HG03060 (cell line): ENCODE measurements at regions not wholly inside any gene's neighbourhood (a gene's known extent, or its start where the extent isn't known, plus 50 kb on each side); places are given as distances from the start of the nearest gene placed in this dataset.
"Not testable (repeated sequence)": the region's sequence is repeated elsewhere in the genome, so short reads cannot be mapped to it uniquely, and the experiment has no call there.

ENCODE experiments used
- ATAC-seq: cut with Tn5 transposase; IDR thresholded peaks from one replicate; pipeline ENCODE4 v1.9.1; 2021; ENCODE audit warnings: low read depth, moderate number of reproducible peaks; ENCODE audit not compliant: unreplicated experiment

DNA sequence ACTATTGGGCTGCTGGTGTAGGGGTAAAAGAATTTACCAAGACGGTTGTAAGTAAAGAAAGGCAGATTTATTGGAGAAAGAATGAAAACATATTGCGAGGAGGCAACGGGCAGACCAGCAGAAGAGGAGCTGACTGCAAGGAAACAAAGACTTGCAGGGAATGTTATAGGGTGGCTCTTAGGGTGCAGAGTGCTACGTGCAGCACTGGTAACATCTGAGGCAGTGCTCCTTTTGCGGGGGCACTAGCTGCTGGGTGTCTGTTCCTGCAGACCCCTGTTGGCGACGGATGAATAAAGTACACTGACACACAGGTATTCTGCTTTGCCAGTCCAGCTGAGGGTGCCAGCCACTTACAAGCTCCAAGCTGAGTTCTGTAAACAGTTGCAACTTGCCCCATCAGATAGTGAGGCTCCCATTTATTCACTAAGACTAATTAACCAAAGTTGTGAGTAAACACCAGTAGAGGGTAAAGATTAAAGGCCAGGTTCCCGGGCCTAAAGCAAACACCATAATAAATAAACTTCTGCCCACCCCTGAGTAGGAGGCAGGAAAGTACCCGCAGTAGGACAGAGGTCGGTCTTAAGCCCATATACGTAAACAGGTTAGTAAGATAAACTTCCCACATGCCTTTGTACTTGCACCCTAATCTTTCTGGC lies 140.2 kb upstream of the KCNK1 start:
- ATAC-seq, result no peak

DNA sequence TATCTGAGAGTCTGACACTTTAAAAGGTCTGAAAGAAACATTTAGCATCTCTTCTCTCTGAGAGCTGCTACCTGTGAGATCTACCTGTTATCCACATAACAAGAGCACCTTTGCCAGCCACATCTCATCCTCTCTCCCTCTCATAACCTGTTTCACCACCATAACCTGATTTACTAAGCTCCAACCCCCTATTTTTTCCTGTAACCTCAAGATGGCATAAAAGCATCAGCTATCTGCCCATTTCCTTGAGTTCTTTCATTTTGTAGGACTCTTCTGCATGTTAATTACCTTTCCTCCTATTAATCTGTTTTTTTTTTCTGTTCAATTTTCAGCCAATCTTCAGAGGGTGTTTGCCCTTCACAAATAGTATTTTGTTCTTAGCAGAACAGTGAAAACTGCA lies 136.5 kb upstream of the KCNK1 start:
- ATAC-seq, result no peak

DNA sequence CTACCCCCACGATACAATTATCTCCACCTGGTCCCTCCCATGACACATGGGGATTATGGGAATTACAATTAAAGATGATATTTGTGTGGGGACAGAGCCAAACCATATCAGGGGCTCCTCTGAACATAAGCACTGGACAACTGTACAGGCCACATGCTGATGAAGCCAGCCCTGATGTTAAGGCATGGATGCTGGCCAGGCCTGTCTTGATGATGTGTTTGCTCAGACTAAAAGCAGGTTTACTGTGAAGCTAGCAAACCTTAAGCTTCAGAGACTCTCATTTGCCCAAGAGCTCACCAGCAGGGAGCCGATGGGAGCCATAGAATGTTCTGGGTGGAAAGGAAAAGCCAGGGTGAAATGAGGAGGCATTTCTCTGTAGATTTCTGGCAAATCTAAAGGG lies 135.3 kb upstream of the KCNK1 start:
- ATAC-seq, result no peak

DNA sequence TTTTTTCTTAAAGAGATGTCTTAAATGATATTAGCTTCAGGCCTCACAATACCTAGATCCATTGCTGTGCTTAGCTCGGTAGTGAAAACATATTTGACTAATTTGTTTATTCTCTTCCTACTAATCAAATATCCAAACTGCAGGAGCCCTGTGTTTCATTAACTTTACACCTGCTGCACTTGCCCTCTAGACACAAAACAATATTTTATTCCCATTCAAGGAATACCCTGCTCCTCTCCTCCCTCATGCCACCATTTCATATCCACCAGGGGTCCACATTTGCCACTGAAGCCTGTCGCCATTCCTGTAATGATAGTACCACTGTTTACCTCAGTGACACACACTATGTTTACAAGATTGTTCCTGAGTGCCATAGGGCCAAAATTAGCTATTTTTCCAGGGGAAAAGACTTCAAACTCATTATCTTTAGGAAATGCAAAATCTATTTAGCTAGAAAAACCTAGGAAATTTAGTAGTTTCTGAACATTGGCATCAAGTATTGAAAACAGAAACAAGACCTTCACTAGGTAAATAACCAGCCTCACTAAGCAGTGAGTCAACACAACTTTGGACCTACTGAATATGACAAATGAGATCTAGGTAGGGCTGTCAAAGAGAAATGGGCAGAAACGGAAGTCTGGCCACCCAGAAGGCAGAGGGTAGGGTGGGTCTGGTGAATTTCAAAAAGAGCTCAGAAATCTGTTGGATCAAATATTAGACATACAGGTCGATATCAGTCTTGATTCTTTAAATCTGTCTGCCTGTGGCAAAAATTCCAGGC lies 134.6 kb upstream of the KCNK1 start:
- ATAC-seq, result no peak

DNA sequence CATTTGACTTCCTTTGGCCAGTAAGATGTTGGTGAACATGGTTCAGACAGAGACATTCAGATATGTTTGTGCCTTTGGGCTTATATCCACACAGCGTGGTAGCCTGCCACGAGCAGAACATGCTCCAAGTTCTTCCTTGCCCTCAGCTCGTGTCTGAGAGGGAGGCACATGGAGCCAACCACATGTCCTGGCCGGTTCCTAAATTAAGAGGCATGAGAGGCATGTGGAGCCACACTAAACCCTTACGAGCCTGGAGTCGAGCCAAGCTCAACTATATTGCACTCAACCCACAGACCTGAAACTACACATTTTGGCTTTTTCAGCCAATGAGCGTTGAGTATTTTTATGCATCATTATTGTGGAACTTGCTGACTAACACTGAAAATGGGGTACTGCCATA lies 133.7 kb upstream of the KCNK1 start:
- no peak for ATAC-seq

DNA sequence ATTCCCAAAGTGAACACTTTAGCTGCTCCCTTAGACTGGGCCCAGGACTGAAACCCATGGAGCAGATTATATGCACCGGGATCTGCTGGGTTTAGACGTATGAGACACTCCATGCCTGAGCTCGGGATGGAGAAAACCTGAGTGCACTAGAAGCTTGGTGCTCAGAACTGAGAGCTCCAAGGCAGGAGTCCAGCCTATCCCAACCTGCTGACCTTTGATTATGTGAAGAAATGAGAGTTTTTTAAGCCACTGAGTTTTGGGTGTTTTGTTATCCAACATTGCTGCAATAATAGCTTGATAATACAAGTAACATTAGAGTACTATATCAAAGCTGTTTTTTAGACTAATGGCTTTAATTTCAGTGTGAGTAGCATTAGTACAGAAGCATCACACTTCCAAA lies 131.5 kb upstream of the KCNK1 start:
- no peak for ATAC-seq

DNA sequence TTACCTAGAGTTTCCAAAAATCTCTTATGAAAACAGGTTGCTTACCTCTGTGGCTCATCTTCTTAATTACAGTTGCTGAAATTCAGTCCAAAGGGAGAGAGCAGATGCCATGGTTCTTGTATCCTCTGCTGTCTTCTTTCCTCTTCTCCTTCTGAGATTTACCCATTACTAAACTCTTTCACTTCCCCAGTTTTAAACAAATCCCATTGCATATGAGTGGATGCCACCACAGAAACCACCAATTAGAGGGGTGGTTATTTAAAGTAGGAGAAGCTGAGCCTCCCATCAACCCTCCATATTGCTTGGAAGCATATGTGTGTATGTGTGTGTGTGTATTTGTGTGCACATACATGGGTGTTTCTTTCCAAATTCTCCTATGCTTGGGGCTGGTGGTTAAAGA lies 128.5 kb upstream of the KCNK1 start:
- no peak for ATAC-seq

DNA sequence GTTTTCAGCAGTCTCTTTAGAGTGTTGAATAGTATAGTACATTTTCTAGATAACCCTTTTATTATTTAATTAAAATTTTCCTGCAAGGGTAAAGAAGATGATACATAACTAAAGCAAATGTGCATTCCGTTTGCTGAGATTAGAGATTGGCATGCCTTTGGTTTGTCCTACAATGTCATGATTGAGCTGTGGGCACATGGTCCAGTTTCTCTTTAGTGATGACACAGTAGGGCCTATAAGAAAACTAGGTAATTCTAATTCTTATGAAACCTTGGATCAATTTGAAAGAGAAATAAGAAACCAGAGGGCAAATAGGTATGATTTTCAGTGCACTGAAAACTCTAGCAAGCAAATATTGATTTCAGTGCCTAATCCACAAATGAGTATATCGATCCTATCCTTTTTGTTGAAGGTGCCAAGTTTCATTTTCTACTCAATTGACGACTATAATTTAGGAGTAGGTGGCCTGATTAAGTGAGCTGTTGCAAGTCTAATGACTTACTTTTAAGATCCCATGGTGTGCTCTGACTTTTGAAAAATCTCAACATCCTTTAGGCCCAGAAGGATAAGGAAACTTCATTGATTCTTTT lies 128.0 kb upstream of the KCNK1 start:
- ATAC-seq, result no peak

DNA sequence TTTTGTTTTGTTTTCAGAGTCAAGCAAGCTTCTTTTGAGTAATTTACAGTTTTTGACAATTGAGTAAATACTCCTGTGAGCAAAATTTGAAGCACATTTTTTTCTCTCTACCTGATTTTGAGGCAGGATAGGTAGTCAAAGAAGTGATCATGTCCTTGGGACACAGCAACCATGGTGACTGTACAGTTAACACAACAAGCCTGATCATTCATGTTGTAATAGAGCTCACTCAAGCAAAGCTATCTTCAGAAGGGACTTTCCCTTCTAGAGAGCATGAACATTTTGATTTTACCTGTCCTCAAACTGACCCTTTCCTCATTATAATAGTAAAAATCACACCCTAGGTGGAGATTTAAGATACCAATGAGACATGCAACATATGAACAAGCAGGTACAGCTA lies 126.5 kb upstream of the KCNK1 start:
- no peak for ATAC-seq

DNA sequence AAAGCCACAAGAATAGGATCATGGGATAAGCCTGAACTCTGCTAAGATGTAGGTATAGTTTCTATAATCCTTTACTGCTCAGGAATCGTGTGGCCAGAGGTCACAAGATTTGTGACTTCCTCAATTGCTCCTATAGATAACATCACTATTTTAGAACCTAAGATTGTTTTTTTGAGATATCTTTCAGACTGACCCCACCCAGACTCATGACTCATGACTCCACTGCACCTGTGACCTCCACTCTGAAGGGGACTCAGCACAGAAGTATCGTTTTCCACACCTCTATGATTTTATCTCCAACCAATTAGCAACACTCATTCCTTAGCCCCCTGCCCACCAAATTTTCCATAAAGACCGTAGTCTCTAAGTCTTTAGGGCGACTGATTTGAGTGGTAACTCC lies 124.5 kb upstream of the KCNK1 start:
- ATAC-seq, result no peak

DNA sequence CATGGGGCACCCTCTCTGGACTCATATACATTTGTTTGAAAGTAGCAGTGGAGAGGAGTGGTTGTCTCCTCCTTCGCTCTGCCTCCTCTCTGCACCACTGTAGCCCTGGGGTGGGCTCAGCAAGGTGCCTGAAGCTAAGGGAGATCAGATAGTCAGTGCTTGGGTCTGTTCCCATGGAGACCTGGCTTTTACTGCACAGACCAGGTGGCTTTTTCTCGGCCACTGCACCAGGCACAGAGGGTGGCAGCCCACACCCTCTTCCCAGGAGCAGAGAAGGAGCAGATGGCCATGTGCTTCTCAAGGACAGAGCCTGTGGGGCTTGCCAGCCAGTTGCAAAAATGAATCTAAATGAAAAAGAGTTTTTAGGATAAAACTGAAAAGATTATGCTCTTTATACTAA lies 123.4 kb upstream of the KCNK1 start:
- no peak for ATAC-seq

DNA sequence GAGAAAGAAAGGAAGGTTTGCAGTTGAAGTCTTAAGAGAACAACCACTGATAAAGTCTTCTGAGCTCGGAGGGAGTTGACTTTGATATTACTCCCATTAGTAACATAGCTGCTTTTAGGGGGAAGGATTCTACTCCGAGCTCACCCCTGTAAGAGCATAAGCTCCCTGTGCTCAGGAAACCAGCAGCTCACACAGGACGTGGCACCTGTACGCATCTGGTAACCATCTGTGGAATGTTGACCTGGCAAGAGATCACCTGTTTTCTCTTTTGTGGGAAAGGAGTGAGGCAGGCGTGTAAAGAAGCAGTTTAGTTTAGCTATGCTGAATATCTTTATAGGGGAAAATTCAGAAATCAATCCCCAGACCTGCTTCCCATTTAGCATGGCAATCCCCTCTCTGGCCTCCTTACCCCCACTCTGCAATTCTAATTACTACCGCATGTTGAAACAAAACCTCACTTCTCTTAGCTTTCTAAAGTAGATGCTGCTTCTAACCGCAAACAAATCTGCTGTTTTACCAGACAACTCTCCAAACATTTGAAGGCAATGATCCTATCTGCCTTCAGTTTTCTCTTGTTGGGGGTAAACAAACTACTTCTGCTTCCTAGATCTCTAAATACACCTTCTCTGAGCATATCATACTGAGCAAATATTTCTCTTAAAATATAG lies 121.8 kb upstream of the KCNK1 start:
- ATAC-seq, result no peak

DNA sequence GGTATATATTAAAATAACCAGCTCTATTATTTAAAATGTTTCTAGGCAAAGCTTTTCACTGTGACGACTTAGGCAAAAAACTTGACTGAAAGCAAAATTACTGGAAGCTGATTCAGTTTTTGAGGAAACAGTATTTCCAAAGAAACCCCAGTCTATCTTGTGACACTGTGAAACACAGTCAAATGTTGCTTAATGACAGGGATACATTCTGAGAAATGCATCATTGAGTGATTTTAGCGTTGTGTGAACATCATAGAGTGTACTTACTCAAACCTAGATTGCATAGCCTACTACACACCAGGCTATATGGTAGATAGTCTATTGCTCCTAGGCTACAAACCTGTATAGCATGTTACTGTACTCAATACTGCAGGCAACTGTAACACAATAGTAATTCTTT lies 116.9 kb upstream of the KCNK1 start:
- ATAC-seq, result no peak

DNA sequence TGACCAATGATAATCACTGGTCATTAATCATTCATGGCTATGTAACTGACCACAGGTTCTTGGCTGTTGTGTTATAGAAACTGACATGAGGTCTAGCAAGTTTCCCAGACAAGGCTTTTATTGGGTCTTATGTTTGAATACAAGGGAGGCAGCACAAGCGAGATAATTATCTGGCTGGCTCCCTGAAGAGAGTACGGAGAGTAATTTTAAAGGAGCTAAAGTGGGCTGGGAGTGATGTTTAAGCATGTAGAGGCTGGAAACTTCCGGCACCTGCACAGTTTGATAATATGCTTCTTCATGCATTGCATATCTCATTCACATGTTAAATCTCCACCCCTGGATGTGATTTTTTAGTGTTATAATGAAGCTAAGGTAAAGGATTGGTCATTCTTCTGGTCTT lies 116.2 kb upstream of the KCNK1 start:
- no peak for ATAC-seq

DNA sequence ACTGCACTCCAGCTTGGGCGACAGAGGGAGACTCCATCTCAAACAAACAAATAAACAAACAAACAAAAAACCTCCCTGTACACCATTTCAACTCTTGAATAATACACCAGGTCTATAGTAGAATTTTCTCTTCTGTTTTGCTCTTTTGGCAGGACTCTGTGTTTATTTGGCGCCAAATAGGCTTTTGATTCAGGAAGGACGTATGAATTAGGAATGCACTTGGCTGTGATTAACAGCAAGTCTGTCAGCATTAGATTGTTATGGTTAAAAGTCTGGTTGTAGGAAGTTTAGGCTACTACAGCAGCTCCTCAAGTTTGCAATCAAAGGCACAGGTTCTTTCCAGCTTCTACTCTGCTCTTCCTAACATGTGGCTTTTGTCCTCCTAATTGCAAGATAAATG lies 113.8 kb upstream of the KCNK1 start:
- ATAC-seq, result no peak

DNA sequence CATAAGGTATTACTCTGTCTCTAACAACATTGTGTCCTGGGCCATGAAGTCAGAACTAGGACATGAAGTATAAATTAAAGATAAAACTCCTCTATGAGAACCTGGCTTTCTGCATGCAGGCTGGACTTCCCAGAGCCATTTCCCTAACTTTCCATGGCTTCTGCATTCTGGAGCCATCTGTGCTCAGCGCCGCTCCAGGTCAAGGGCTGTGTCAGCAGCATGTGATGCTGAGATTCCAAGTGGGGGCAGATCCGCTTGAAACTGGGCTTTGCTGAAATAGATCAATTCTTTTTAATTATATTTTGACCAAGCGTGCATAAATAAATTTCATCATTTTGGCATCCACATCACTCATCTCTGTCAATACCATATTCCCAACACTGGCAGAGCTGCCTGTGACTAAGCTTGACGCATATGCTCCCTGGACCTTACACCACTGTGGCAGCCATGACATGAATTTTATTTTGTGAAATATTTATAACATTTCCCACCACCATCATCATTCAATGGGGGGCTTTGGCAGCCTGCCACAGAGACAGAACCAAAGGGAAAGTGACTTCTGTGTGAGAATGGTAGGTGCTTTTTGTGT lies 110.4 kb upstream of the KCNK1 start:
- ATAC-seq, result no peak

DNA sequence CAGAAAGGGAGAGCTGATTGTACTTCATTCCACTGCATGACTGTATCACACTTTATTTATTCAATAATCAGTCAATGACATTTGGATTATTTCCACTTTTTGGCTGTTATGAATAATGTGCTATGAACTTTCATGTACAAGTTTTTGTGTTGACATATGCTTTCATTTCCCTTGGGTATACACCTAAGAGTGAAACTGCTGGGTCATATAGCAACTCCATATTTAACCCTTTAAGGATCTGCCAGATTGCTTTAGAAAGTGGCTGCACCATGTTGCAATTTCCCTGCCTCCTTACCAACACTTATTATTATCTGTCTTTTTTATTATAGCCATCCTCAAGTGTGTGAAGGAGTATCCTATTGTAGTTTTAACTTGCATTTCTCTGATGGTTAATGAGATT lies 108.8 kb upstream of the KCNK1 start:
- ATAC-seq, result no peak

DNA sequence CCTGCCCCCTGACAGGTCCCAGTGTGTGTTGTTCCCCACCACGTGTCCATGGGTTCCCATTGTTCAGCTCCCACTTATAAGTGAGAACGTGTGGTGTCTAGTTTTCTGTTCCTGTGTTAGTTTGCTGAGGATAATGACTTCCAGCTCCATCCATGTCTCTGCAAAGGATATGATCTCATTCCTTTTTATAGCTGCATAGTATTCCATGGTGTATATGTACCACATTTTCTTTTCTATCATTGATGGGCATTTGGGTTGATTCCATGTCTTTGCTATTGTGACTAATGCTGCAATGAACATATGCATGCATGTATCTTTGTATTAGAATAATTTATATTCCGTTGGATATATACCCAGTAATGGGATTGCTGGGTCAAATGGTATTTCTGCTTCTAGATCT lies 108.0 kb upstream of the KCNK1 start:
- ATAC-seq, result not testable (repeated sequence)

DNA sequence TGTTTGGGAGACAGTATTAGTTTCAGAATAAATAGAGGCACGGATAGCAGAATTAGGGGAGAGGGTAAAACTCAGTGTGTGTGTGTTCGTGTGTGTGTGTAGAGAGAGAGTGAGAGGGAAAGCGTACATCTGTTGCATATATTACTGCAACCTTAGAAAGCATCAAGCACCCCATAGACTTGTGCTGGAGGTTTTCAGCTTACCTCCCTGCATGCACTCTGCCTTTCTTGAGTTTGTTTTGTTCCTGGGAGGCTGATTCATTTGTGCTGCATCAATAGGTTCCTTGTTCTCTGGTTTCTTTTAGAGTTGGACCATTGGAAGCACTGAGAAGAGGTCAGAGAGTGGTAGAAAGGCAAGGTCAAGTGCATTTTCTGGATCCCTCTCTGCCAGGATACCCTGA lies 104.4 kb upstream of the KCNK1 start:
- no peak for ATAC-seq

DNA sequence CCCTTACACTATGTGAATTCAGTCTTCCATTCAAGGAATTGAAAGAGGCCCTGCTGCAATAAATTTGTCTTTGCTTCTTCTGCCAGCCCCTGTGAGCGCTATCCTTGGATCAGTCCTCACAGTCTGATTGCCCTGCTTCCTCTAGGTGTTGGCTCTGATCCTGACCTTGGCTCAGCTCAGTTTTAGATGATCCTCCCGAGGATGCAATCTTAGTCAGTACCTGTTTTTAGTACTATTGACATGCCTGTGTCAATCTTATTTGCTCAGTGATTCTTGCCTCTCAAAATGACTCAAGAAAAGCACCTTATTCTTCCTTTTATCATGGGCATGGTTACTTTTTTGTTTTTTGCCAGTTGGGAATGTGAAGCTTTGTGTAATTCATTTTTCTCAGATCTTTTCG lies 101.4 kb upstream of the KCNK1 start:
- ATAC-seq, result no peak

DNA sequence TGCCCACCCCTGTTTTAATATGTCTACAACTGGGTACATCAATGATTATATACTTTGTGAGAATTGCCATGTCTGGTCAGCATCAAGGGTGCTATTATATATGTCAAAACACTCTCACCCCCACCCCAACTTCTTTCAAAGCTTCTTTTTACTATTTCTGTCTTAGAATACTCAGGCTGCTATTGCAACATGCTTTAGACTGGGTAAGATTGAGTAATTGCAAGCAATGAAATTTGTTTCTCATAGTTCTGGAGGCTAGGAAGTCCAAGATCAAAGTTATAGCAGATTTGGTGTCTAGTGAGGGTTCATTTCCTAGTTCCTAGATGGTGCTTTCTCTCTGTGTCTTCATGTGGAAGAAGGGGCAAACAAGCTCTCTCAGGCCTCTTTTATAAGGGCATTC lies 100.5 kb upstream of the KCNK1 start:
- no peak for ATAC-seq
